Germinal center (tissue), 1 donor: ENCODE measurements at regions not wholly inside any gene's neighbourhood (a gene's known extent, or its start where the extent isn't known, plus 50 kb on each side); places are given as distances from the start of the nearest gene placed in this dataset.
"Not testable (repeated sequence)": the region's sequence is repeated elsewhere in the genome, so short reads cannot be mapped to it uniquely, and the experiment has no call there.

ENCODE experiments used
- DNase-seq: peaks from one replicate; pipeline ENCODE4 v3.0.0; 2012; ENCODE audit warnings: mixed read lengths, low spot score

GRCh38 chr5:159644053-159644452 is 272.2 kb upstream of the ADRA1B start:
- no peak for DNase-seq

- no peak for DNase-seq
Measured at GRCh38 chr5:159645179-159645846, 271.0 kb upstream of the ADRA1B start.

- no peak for DNase-seq
Measured at GRCh38 chr5:159650803-159651202, 265.5 kb upstream of the ADRA1B start.

GRCh38 chr5:159655757-159656409 is 260.4 kb upstream of the ADRA1B start:
- DNase-seq = no peak

- DNase-seq = no peak
Measured at GRCh38 chr5:159657298-159657697, 259.0 kb upstream of the ADRA1B start.

- DNase-seq = no peak
Measured at GRCh38 chr5:159657771-159658170, 258.5 kb upstream of the ADRA1B start.

- DNase-seq = no peak
Measured at GRCh38 chr5:159658266-159658925, 257.9 kb upstream of the ADRA1B start.

- DNase-seq = no peak
Measured at GRCh38 chr5:159660401-159660800, 255.9 kb upstream of the ADRA1B start.

- DNase-seq = no peak
Measured at GRCh38 chr5:159663986-159664385, 252.3 kb upstream of the ADRA1B start.

- no peak for DNase-seq
Measured at GRCh38 chr5:159667286-159667685, 249.0 kb upstream of the ADRA1B start.

GRCh38 chr5:159668556-159668955 is 247.7 kb upstream of the ADRA1B start:
- no peak for DNase-seq

- DNase-seq = no peak
Measured at GRCh38 chr5:159669559-159669958, 246.7 kb upstream of the ADRA1B start.

GRCh38 chr5:159671886-159672285 is 244.4 kb upstream of the ADRA1B start:
- no peak for DNase-seq

- no peak for DNase-seq
Measured at GRCh38 chr5:159673538-159673937, 242.7 kb upstream of the ADRA1B start.

GRCh38 chr5:159678657-159679392 is 237.5 kb upstream of the ADRA1B start:
- no peak for DNase-seq

- no peak for DNase-seq
Measured at GRCh38 chr5:159680095-159680494, 236.2 kb upstream of the ADRA1B start.

GRCh38 chr5:159681661-159682060 is 234.6 kb upstream of the ADRA1B start:
- no peak for DNase-seq

- no peak for DNase-seq
Measured at GRCh38 chr5:159682623-159683022, 233.7 kb upstream of the ADRA1B start.

- DNase-seq = not testable (repeated sequence)
Measured at GRCh38 chr5:159687892-159688291, 228.4 kb upstream of the ADRA1B start.

GRCh38 chr5:159695741-159696294 is 220.5 kb upstream of the ADRA1B start:
- no peak for DNase-seq

- no peak for DNase-seq
Measured at GRCh38 chr5:159697530-159697929, 218.8 kb upstream of the ADRA1B start.

GRCh38 chr5:159698322-159698721 is 218.0 kb upstream of the ADRA1B start:
- no peak for DNase-seq
